Neural cell (in vitro differentiated cells): ENCODE measurements at regions not wholly inside any gene's neighbourhood (a gene's known extent, or its start where the extent isn't known, plus 50 kb on each side); places are given as distances from the start of the nearest gene placed in this dataset.

Experiments
- H2AFZ ChIP-seq: fragments of 200-600, 300-800 bp; sonication (generic), shearing (Covaris generic); 2 replicates; pipeline ENCODE4 v1.6.0; 2014; ENCODE audit warnings: low read depth, mild to moderate bottlenecking, antibody characterized with exemption, low read length, moderate library complexity
- H3F3A ChIP-seq: fragments of 200-600 bp; shearing (Covaris generic); 2 replicates; pipeline ENCODE4 v1.6.1; 2016; ENCODE audit warnings: mild to moderate bottlenecking, moderate library complexity, mixed read lengths, antibody characterized with exemption, low read length; ENCODE audit not compliant: insufficient read depth, poor library complexity, severe bottlenecking
- H3K27ac ChIP-seq: fragments of 200-600, 300-800 bp; sonication (generic), shearing (Covaris generic); 2 replicates; pipeline ENCODE4 v1.5.1; 2014; ENCODE audit warnings: mild to moderate bottlenecking, low read length, moderate library complexity
- H3K27me3 ChIP-seq: fragments of 300-800, 200-600 bp; sonication (generic), shearing (Covaris generic); 2 replicates; pipeline ENCODE4 v1.6.0; 2014; ENCODE audit warnings: mild to moderate bottlenecking, low read depth, low read length, moderate library complexity; ENCODE audit not compliant: insufficient read depth
- H3K36me3 ChIP-seq: fragments of 300-800, 200-600 bp; sonication (generic), shearing (Covaris generic); 2 replicates; pipeline ENCODE4 v1.5.1; 2014; ENCODE audit warnings: mild to moderate bottlenecking, antibody characterized with exemption, low read length, moderate library complexity; ENCODE audit not compliant: insufficient read depth
- H3K4me2 ChIP-seq: fragments of 300-800, 200-600 bp; sonication (generic), shearing (Covaris generic); 2 replicates; pipeline ENCODE4 v1.6.0; 2014; ENCODE audit warnings: mild to moderate bottlenecking, low read length
- H3K4me3 ChIP-seq: fragments of 300-800, 200-600 bp; sonication (generic), shearing (Covaris generic); 2 replicates; pipeline ENCODE4 v1.5.1; 2014; ENCODE audit warnings: mild to moderate bottlenecking, low read length, moderate library complexity
- H3K79me2 ChIP-seq: fragments of 200-600 bp; shearing (Covaris generic); replicated peaks from 2 replicates; pipeline ENCODE4 v1.6.0; 2014; ENCODE audit warnings: mild to moderate bottlenecking, low read length, moderate library complexity; ENCODE audit not compliant: insufficient read depth
- H3K9ac ChIP-seq: fragments of 300-800, 200-600 bp; sonication (generic), shearing (Covaris generic); 2 replicates; pipeline ENCODE4 v1.6.1; 2016; ENCODE audit warnings: mild to moderate bottlenecking, low read length, mixed read lengths
- H3K9me2 ChIP-seq: fragments of 200-600 bp; shearing (Covaris generic); 2 replicates; pipeline ENCODE4 v1.6.1; 2016; ENCODE audit warnings: mild to moderate bottlenecking, low read length, mixed read lengths; ENCODE audit not compliant: insufficient read depth
- H3K9me3 ChIP-seq: fragments of 200-600, 300-800 bp; sonication (generic), shearing (Covaris generic); 2 replicates; pipeline ENCODE4 v1.6.1; 2016; ENCODE audit warnings: mild to moderate bottlenecking, mixed run types, low read length, moderate library complexity, mixed read lengths
- H4K20me1 ChIP-seq: fragments of 200-600 bp; shearing (Covaris generic); 2 replicates; pipeline ENCODE4 v1.6.1; 2016; ENCODE audit warnings: mild to moderate bottlenecking, mixed run types; ENCODE audit not compliant: insufficient read depth
- EP300 ChIP-seq: fragments of 450-650 bp; conservative IDR thresholded peaks from 2 replicates; pipeline ENCODE4 v1.6.1; 2014; ENCODE audit warnings: antibody characterized with exemption, mild to moderate bottlenecking, moderate library complexity; ENCODE audit not compliant: poor library complexity, severe bottlenecking
- EZH2 ChIP-seq: fragments of 200-600, 300-800 bp; shearing (Covaris generic), sonication (generic); IDR thresholded peaks from 2 replicates; pipeline ENCODE4 v1.6.1; 2014; ENCODE audit warnings: antibody characterized with exemption, low read length, borderline replicate concordance, mild to moderate bottlenecking; ENCODE audit not compliant: insufficient read depth, poor library complexity, severe bottlenecking
- MXI1 ChIP-seq: fragments of 450-650 bp; conservative IDR thresholded peaks from 2 replicates; pipeline ENCODE4 v1.6.1; 2014; ENCODE audit warnings: antibody characterized with exemption, mild to moderate bottlenecking; ENCODE audit not compliant: poor library complexity, severe bottlenecking
- POLR2AphosphoS5 ChIP-seq: IDR thresholded peaks from 2 replicates; pipeline ENCODE4 v1.6.1; 2012
- RAD21 ChIP-seq: fragments of 450-650 bp; conservative IDR thresholded peaks from 2 replicates; pipeline ENCODE4 v1.6.1; 2014; ENCODE audit warnings: antibody characterized with exemption, mild to moderate bottlenecking, moderate library complexity
- SMC3 ChIP-seq: fragments of 450-650 bp; conservative IDR thresholded peaks from 2 replicates; pipeline ENCODE4 v1.6.1; 2014; ENCODE audit warnings: antibody characterized with exemption, mild to moderate bottlenecking, moderate library complexity; ENCODE audit not compliant: poor library complexity
- TAF1 ChIP-seq: IDR thresholded peaks from 2 replicates; pipeline ENCODE4 v1.6.1; 2012; ENCODE audit warnings: low read depth
- TF ChIP-seq, protein P1 (sequence below): IDR thresholded peaks from 2 replicates; pipeline ENCODE4 v1.6.1; 2012; ENCODE audit warnings: borderline replicate concordance
- TF ChIP-seq, protein P2 (sequence below): fragments of 450-650 bp; IDR thresholded peaks from 2 replicates; pipeline ENCODE4 v1.5.1; 2014; ENCODE audit warnings: antibody characterized with exemption, mild to moderate bottlenecking, moderate library complexity; ENCODE audit not compliant: poor library complexity, severe bottlenecking

DNA sequence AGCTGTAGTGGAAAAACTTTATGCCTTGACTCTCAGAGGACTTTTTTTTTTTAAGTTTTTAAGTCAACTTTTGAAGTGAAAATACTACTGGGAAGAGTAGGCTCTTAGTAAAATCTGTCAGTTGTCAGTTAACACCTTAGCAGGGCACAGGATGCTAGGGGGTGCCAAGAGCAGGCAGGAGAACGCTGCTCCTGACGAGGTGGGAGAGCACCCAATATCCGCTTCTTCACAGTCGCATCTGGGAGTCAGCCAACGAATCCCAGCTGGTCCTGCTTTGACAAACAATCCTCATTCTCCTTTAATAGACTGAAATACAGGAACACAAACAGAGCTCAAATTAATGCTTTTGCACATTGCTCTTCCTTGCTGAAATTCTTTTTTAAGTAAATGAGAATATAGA lies 709.5 kb upstream of the ACVR2A start:
- no peak for TF ChIP-seq MXI1
- no peak for TF ChIP-seq TAF1
- no peak for TF ChIP-seq EZH2
- no peak for TF ChIP-seq POLR2AphosphoS5
- TF ChIP-seq SMC3: no peak
- TF ChIP-seq EP300: no peak
- no peak for TF ChIP-seq RAD21
- TF ChIP-seq, protein P1, sequence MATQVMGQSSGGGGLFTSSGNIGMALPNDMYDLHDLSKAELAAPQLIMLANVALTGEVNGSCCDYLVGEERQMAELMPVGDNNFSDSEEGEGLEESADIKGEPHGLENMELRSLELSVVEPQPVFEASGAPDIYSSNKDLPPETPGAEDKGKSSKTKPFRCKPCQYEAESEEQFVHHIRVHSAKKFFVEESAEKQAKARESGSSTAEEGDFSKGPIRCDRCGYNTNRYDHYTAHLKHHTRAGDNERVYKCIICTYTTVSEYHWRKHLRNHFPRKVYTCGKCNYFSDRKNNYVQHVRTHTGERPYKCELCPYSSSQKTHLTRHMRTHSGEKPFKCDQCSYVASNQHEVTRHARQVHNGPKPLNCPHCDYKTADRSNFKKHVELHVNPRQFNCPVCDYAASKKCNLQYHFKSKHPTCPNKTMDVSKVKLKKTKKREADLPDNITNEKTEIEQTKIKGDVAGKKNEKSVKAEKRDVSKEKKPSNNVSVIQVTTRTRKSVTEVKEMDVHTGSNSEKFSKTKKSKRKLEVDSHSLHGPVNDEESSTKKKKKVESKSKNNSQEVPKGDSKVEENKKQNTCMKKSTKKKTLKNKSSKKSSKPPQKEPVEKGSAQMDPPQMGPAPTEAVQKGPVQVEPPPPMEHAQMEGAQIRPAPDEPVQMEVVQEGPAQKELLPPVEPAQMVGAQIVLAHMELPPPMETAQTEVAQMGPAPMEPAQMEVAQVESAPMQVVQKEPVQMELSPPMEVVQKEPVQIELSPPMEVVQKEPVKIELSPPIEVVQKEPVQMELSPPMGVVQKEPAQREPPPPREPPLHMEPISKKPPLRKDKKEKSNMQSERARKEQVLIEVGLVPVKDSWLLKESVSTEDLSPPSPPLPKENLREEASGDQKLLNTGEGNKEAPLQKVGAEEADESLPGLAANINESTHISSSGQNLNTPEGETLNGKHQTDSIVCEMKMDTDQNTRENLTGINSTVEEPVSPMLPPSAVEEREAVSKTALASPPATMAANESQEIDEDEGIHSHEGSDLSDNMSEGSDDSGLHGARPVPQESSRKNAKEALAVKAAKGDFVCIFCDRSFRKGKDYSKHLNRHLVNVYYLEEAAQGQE: no peak
- TF ChIP-seq, protein P2, sequence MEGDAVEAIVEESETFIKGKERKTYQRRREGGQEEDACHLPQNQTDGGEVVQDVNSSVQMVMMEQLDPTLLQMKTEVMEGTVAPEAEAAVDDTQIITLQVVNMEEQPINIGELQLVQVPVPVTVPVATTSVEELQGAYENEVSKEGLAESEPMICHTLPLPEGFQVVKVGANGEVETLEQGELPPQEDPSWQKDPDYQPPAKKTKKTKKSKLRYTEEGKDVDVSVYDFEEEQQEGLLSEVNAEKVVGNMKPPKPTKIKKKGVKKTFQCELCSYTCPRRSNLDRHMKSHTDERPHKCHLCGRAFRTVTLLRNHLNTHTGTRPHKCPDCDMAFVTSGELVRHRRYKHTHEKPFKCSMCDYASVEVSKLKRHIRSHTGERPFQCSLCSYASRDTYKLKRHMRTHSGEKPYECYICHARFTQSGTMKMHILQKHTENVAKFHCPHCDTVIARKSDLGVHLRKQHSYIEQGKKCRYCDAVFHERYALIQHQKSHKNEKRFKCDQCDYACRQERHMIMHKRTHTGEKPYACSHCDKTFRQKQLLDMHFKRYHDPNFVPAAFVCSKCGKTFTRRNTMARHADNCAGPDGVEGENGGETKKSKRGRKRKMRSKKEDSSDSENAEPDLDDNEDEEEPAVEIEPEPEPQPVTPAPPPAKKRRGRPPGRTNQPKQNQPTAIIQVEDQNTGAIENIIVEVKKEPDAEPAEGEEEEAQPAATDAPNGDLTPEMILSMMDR: no peak
- H3K27ac ChIP-seq: no peak overlapping the region
- no peak overlapping the region for H2AFZ ChIP-seq
- H4K20me1 ChIP-seq: no peaks in the 10 kb centered on the region
- no peaks in the 10 kb centered on the region for H3K36me3 ChIP-seq
- H3K9me2 ChIP-seq: no peaks in the 10 kb centered on the region
- no peak overlapping the region for H3K4me2 ChIP-seq
- no peaks in the 10 kb centered on the region for H3K27me3 ChIP-seq
- H3F3A ChIP-seq: peaks cover 4% of the 10 kb centered on the region
- no peak overlapping the region for H3K4me3 ChIP-seq
- H3K79me2 ChIP-seq: no peaks in the 10 kb centered on the region
- no peak overlapping the region for H3K9ac ChIP-seq
- H3K9me3 ChIP-seq: no peaks in the 10 kb centered on the region

DNA sequence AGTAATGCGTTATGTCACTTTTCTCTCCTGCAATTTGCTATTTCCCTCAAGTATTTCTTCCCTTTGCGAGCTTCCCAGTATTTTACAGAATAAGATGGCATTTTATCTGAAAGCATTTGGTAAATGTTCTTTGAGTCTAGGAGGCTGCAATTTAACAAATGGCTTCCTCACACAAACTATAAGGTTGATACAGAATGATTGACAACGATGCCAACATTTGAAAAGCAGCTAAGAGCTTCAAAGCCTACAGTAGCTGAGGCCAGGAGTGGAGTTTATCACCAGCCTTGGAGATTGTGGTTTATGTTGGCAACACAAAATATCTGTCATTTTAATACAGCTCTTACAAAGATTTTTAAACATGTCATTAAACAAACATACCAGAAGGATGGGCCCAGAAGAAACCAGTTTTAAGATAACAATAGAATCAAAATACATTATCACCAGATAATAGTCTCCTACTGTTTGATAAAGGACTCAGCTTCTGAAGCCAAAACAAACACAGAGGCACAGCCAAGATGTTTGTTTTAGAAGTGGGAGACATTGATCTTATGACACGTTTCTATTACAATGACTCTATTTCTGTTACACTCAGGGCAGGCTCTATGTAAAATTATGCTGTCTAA lies 711.4 kb upstream of the ACVR2A start:
- TF ChIP-seq EZH2 (no peak), EP300 (peak; percentile 89), SMC3 (peak; percentile 27), POLR2AphosphoS5 (peak; percentile 91), TAF1 (no peak), RAD21 (peak; percentile 47)
- TF ChIP-seq, protein P2: no peak
- TF ChIP-seq, protein P1: peak; percentile 76
- H3K9ac ChIP-seq: peak overlapping the region; percentile 14
- H3K27me3 ChIP-seq: no peaks in the 10 kb centered on the region
- peaks cover 4% of the 10 kb centered on the region for H3F3A ChIP-seq
- H3K9me2 ChIP-seq: no peaks in the 10 kb centered on the region
- H3K4me3 ChIP-seq: peak overlapping the region; percentile 14
- H3K27ac ChIP-seq: peak overlapping the region; percentile 75
- no peaks in the 10 kb centered on the region for H3K9me3 ChIP-seq
- H2AFZ ChIP-seq: no peak overlapping the region
- no peaks in the 10 kb centered on the region for H3K36me3 ChIP-seq
- H3K79me2 ChIP-seq: no peaks in the 10 kb centered on the region
- H4K20me1 ChIP-seq: no peaks in the 10 kb centered on the region
- H3K4me2 ChIP-seq: peak overlapping the region; percentile 13
